ENCODE measurements at regions not wholly inside any gene's neighbourhood (a gene's known extent, or its start where the extent isn't known, plus 50 kb on each side); places are given as distances from the start of the nearest gene placed in this dataset.

DNA sequence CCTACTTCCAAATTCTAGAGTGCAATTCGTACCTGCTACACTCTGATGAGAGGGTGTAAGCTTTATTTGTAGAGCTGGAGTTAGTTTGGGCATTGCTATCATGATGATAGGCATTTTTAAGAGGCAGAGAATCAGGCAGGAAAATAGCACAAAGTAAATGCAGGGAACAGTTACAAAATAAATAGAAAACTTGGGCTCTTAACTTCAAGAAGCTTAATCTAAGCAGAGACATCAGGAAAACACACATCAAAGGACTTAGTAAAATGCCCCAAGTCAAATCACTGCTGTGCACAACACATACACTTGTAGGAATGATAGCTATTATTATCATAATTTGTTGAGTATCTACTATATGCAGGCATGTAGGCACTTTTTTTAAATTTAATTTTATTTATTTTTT lies 381.2 kb downstream of the CD83 start:
- TF ChIP-seq, protein P1, sequence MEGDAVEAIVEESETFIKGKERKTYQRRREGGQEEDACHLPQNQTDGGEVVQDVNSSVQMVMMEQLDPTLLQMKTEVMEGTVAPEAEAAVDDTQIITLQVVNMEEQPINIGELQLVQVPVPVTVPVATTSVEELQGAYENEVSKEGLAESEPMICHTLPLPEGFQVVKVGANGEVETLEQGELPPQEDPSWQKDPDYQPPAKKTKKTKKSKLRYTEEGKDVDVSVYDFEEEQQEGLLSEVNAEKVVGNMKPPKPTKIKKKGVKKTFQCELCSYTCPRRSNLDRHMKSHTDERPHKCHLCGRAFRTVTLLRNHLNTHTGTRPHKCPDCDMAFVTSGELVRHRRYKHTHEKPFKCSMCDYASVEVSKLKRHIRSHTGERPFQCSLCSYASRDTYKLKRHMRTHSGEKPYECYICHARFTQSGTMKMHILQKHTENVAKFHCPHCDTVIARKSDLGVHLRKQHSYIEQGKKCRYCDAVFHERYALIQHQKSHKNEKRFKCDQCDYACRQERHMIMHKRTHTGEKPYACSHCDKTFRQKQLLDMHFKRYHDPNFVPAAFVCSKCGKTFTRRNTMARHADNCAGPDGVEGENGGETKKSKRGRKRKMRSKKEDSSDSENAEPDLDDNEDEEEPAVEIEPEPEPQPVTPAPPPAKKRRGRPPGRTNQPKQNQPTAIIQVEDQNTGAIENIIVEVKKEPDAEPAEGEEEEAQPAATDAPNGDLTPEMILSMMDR (conservative IDR thresholded peaks at IDR 0.05) = no peak
- Mint-ChIP-seq H3K9me3 (peaks cover 5% of the 10 kb centered on the region), H3K27ac (ENCODE audit: unreplicated experiment) (no peak overlapping the region), H3K4me1 (peaks cover 37% of the 10 kb centered on the region), H3K27me3 (ENCODE audit: low read depth) (no peaks in the 10 kb centered on the region), H3K4me3 (no peak overlapping the region), H3K36me3 (ENCODE audit: low read depth) (peaks cover 5% of the 10 kb centered on the region)
- DNase-seq (ENCODE audit: low read depth, low spot score) = no peak

DNA sequence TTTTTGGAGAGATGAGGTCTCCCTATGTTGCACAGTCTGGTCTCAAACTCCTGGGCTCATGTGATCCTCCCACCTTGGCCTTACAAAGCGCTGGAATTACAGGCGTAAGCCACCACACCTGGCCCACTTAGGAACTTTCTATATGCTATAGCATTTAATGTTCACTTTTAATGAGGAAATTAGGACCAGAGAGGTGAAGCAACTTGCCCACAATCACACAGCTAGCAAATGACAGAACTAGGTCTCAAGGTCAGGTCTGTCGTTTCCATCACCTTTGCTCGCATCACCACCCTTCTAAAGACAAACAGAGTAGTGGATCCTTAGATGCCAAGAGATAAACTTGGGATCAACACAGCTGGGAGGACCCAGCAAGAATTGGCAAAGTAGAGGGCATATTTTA lies 381.7 kb downstream of the CD83 start:
- TF ChIP-seq, protein P1 (conservative IDR thresholded peaks at IDR 0.05) = no peak
- no peak for DNase-seq (ENCODE audit: low read depth, low spot score)
- no peak overlapping the region for H3K4me3 Mint-ChIP-seq
- no peaks in the 10 kb centered on the region for H3K27me3 Mint-ChIP-seq (ENCODE audit: low read depth)
- H3K36me3 Mint-ChIP-seq (ENCODE audit: low read depth) = peaks cover 5% of the 10 kb centered on the region
- peaks cover 5% of the 10 kb centered on the region for H3K9me3 Mint-ChIP-seq
- H3K4me1 Mint-ChIP-seq = peaks cover 37% of the 10 kb centered on the region
- H3K27ac Mint-ChIP-seq (ENCODE audit: unreplicated experiment) = no peak overlapping the region

DNA sequence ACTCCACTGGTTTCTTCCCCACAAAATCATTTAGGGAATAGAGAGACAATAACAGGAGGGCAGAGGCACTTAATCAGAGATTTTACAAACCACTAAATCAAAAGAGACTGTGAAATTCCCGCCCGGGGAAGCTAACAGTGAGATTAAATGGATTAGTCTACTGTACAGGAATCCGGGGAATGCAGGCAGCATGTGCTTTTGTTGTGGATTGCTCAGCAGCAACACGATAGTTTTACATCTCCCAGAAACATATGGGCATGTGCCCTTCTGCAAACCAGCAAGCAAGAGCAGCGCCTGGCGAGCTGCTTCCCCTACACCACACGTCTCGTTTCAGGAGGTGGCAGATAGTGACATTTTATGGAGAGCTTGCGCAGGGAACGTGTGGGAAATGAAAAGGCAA lies 382.3 kb downstream of the CD83 start:
- no peak overlapping the region for H3K27ac Mint-ChIP-seq (ENCODE audit: unreplicated experiment)
- TF ChIP-seq, protein P1 (conservative IDR thresholded peaks at IDR 0.05) = no peak
- H3K9me3 Mint-ChIP-seq = peaks cover 5% of the 10 kb centered on the region
- H3K27me3 Mint-ChIP-seq (ENCODE audit: low read depth) = no peaks in the 10 kb centered on the region
- DNase-seq (ENCODE audit: low read depth, low spot score) = no peak
- H3K4me1 Mint-ChIP-seq = peaks cover 37% of the 10 kb centered on the region
- peaks cover 5% of the 10 kb centered on the region for H3K36me3 Mint-ChIP-seq (ENCODE audit: low read depth)
- no peak overlapping the region for H3K4me3 Mint-ChIP-seq

DNA sequence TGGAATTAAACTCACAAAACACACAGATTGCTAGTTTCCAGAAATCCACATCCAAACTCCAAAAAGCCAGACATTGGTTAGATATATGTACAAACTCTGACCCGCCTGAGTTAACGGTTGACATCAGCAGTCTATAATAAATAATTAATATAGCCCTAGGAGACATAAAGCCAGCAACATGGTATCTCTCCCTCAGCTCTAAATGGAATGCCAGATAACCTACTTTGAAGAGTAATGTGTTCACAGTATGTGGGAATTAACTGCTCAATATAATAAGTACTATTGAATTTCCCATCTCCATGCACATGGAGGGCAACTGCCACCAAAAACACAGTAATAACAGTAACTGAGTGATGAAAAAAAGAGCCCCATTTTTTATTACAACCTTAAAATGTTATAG lies 383.2 kb downstream of the CD83 start:
- Mint-ChIP-seq H3K27ac (ENCODE audit: unreplicated experiment) (no peak overlapping the region), H3K4me3 (no peak overlapping the region), H3K9me3 (peaks cover 5% of the 10 kb centered on the region), H3K36me3 (ENCODE audit: low read depth) (peaks cover 5% of the 10 kb centered on the region), H3K27me3 (ENCODE audit: low read depth) (no peaks in the 10 kb centered on the region), H3K4me1 (peaks cover 45% of the 10 kb centered on the region)
- TF ChIP-seq, protein P1 (conservative IDR thresholded peaks at IDR 0.05) = no peak
- DNase-seq (ENCODE audit: low read depth, low spot score) = no peak

DNA sequence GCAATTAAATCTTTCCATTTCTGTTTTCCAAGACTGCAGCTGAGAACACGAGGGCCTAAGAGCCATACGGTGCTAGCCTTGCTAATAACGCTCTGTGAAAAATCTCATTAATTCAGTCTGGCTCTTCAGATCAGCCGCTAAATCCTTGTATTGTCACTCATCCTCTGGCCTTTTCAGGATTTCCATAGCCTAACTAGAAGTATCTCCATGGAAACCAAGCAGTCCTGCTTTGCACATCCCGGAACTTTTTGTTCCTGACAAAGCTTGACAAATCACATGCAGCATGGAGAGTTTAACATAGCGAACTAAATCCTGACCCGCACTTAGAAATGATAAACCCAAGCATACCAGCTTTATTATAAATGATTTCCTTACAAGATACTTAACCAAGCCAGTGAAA lies 383.7 kb downstream of the CD83 start:
- Mint-ChIP-seq H3K4me3 (peak overlapping the region; percentile 14), H3K9me3 (peaks cover 4% of the 10 kb centered on the region), H3K27me3 (ENCODE audit: low read depth) (no peaks in the 10 kb centered on the region), H3K4me1 (peaks cover 48% of the 10 kb centered on the region), H3K36me3 (ENCODE audit: low read depth) (peaks cover 4% of the 10 kb centered on the region), H3K27ac (ENCODE audit: unreplicated experiment) (no peak overlapping the region)
- DNase-seq (ENCODE audit: low read depth, low spot score) = peak; percentile 4
- TF ChIP-seq, protein P1 (conservative IDR thresholded peaks at IDR 0.05) = no peak

DNA sequence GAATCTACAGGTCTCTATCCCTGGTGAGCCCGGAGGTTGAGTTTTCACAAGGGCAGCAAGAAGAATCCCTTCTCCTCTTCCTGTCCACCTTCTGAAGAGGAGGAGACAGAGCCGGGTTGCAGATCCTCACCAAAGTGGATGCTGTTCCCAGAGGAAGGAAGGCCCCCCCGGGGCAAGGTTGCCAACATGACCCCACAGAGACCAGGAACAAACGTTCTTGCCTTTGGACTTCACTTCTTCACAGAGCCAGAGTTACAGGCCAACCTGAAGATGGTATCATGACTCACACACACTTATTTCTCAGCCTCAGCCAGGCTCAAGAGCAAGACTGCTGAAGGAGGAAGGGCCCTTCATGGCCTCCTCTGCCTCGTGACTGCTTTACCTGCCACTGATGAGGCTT lies 384.3 kb downstream of the CD83 start:
- no peaks in the 10 kb centered on the region for H3K27me3 Mint-ChIP-seq (ENCODE audit: low read depth)
- H3K36me3 Mint-ChIP-seq (ENCODE audit: low read depth) = no peaks in the 10 kb centered on the region
- H3K4me1 Mint-ChIP-seq = peaks cover 52% of the 10 kb centered on the region
- no peaks in the 10 kb centered on the region for H3K9me3 Mint-ChIP-seq
- H3K4me3 Mint-ChIP-seq = no peak overlapping the region
- no peak overlapping the region for H3K27ac Mint-ChIP-seq (ENCODE audit: unreplicated experiment)
- DNase-seq (ENCODE audit: low read depth, low spot score) = no peak
- TF ChIP-seq, protein P1 (conservative IDR thresholded peaks at IDR 0.05) = no peak
